H9 (cell line): ENCODE measurements at regions not wholly inside any gene's neighbourhood (a gene's known extent, or its start where the extent isn't known, plus 50 kb on each side); places are given as distances from the start of the nearest gene placed in this dataset.
"Not testable (repeated sequence)": the region's sequence is repeated elsewhere in the genome, so short reads cannot be mapped to it uniquely, and the experiment has no call there.

Experiments
- DNase-seq: peaks from one replicate; pipeline ENCODE4 v3.0.0-alpha.2; 2017
- H2AFZ ChIP-seq: one replicate; pipeline ENCODE4 v1.6.1; 2013; ENCODE audit warnings: mild to moderate bottlenecking, low read length, control low read depth, moderate library complexity
- H2AK5ac ChIP-seq: 2 replicates; pipeline ENCODE4 v1.6.1; 2013; ENCODE audit warnings: low read length, control low read depth, mixed read lengths; ENCODE audit not compliant: insufficient read length
- H2BK120ac ChIP-seq: one replicate; pipeline ENCODE4 v1.6.1; 2013; ENCODE audit warnings: low read depth, mild to moderate bottlenecking, low read length, control low read depth, inconsistent platforms; ENCODE audit not compliant: poor library complexity, severe bottlenecking
- H2BK12ac ChIP-seq: 2 replicates; pipeline ENCODE4 v1.6.1; 2013; ENCODE audit warnings: low read length, control low read depth, mixed read lengths, low read depth; ENCODE audit not compliant: insufficient read length
- H2BK15ac ChIP-seq: 2 replicates; pipeline ENCODE4 v1.6.1; 2013; ENCODE audit warnings: low read depth, low read length, control low read depth
- H2BK20ac ChIP-seq: one replicate; pipeline ENCODE4 v1.6.1; 2013; ENCODE audit warnings: low read depth, mild to moderate bottlenecking, low read length, control low read depth, inconsistent platforms; ENCODE audit not compliant: poor library complexity, severe bottlenecking
- H2BK5ac ChIP-seq: 2 replicates; pipeline ENCODE4 v1.6.1; 2013; ENCODE audit warnings: low read length, control low read depth, mixed read lengths; ENCODE audit not compliant: insufficient read length
- H3K14ac ChIP-seq: 2 replicates; pipeline ENCODE4 v1.6.1; 2013; ENCODE audit warnings: low read length, control low read depth; ENCODE audit not compliant: insufficient read depth
- H3K18ac ChIP-seq: 2 replicates; pipeline ENCODE4 v1.6.1; 2013; ENCODE audit warnings: low read depth, mild to moderate bottlenecking, mixed read lengths, low read length, control low read depth; ENCODE audit not compliant: insufficient read length
- H3K23ac ChIP-seq: 2 replicates; pipeline ENCODE4 v1.6.1; 2013; ENCODE audit warnings: low read length, control low read depth, mixed read lengths, low read depth; ENCODE audit not compliant: insufficient read length
- H3K23me2 ChIP-seq: 2 replicates; pipeline ENCODE4 v1.6.1; 2013; ENCODE audit warnings: low read depth, mild to moderate bottlenecking, mixed read lengths, low read length, control low read depth; ENCODE audit not compliant: insufficient read length, poor library complexity, severe bottlenecking
- H3K27ac ChIP-seq: 2 replicates; pipeline ENCODE4 v1.5.1; 2013; ENCODE audit warnings: low read length, control low read depth, mixed read lengths, low read depth; ENCODE audit not compliant: insufficient read length
- H3K27me3 ChIP-seq: 2 replicates; pipeline ENCODE4 v1.6.1; 2013; ENCODE audit warnings: low read length, control low read depth, inconsistent platforms; ENCODE audit not compliant: insufficient read depth
- H3K4ac ChIP-seq: 2 replicates; pipeline ENCODE4 v1.6.1; 2013; ENCODE audit warnings: low read depth, mild to moderate bottlenecking, control low read depth, inconsistent platforms, low read length, moderate library complexity
- H3K4me1 ChIP-seq: 2 replicates; pipeline ENCODE4 v1.6.1; 2013; ENCODE audit warnings: low read length, control low read depth, inconsistent platforms; ENCODE audit not compliant: insufficient read depth
- H3K4me2 ChIP-seq: 2 replicates; pipeline ENCODE4 v1.6.1; 2013; ENCODE audit warnings: low read length, control low read depth, mixed read lengths; ENCODE audit not compliant: insufficient read length, insufficient read depth
- H3K56ac ChIP-seq: 2 replicates; pipeline ENCODE4 v1.6.1; 2013; ENCODE audit warnings: low read depth, mild to moderate bottlenecking, mixed read lengths, low read length, control low read depth; ENCODE audit not compliant: insufficient read length
- H3K79me1 ChIP-seq: 2 replicates; pipeline ENCODE4 v1.6.1; 2013; ENCODE audit warnings: low read depth, mild to moderate bottlenecking, moderate library complexity, low read length, control low read depth, inconsistent platforms; ENCODE audit not compliant: insufficient read depth, poor library complexity, severe bottlenecking
- H3K79me2 ChIP-seq: 2 replicates; pipeline ENCODE4 v1.6.1; 2013; ENCODE audit warnings: low read length, control low read depth, inconsistent platforms; ENCODE audit not compliant: insufficient read depth
- H3K9ac ChIP-seq: 2 replicates; pipeline ENCODE4 v1.6.1; 2013; ENCODE audit warnings: low read length, control low read depth, mixed read lengths; ENCODE audit not compliant: insufficient read length; ENCODE audit errors: extremely low read depth
- H3K9me3 ChIP-seq: one replicate; pipeline ENCODE4 v1.6.1; 2013; ENCODE audit warnings: low read depth, low read length, inconsistent platforms; ENCODE audit not compliant: control insufficient read depth
- H3T11ph ChIP-seq: one replicate; pipeline ENCODE4 v1.6.1; 2013; ENCODE audit warnings: mild to moderate bottlenecking, low read length, control low read depth, inconsistent platforms
- H4K20me1 ChIP-seq: one replicate; pipeline ENCODE4 v1.6.1; 2013; ENCODE audit not compliant: control insufficient read depth, insufficient read length, insufficient read depth
- H4K5ac ChIP-seq: 2 replicates; pipeline ENCODE4 v1.6.1; 2013; ENCODE audit warnings: low read depth, mild to moderate bottlenecking, mixed read lengths, low read length, control low read depth; ENCODE audit not compliant: insufficient read length
- H4K8ac ChIP-seq: replicated peaks from 2 replicates; pipeline ENCODE4 v1.6.1; 2013; ENCODE audit warnings: low read length, control low read depth, mixed read lengths, low read depth; ENCODE audit not compliant: insufficient read length
- H4K91ac ChIP-seq: 2 replicates; pipeline ENCODE4 v1.6.1; 2013; ENCODE audit warnings: low read depth, mild to moderate bottlenecking, moderate library complexity, mixed read lengths, low read length, control low read depth; ENCODE audit not compliant: insufficient read length
- H3K27ac Mint-ChIP-seq, 3 experiments: 2 replicates in 2 of 3; 3 replicates in 1 of 3; pipeline ENCODE4 v1.8.0; 2020 to 2021; ENCODE audit warnings: mixed read lengths in 3 of 3, mild to moderate bottlenecking in 1 of 3, moderate library complexity in 1 of 3
- H3K27me3 Mint-ChIP-seq: 2 replicates; pipeline ENCODE4 v1.8.0; 2021; ENCODE audit warnings: low read depth, mild to moderate bottlenecking, moderate library complexity, mixed read lengths
- H3K36me3 Mint-ChIP-seq, 3 experiments: 2 replicates in 2 of 3; 3 replicates in 1 of 3; pipeline ENCODE4 v1.8.0; 2020 to 2021; ENCODE audit warnings: low read depth in 3 of 3, mixed read lengths in 3 of 3; ENCODE audit not compliant: insufficient read depth in 1 of 3
- H3K4me1 Mint-ChIP-seq, 2 experiments: 2 replicates each; pipeline ENCODE4 v1.8.0; 2020; ENCODE audit warnings: mixed read lengths in 2 of 2
- H3K4me3 Mint-ChIP-seq, 2 experiments: 2 replicates in 1 of 2; 3 replicates in 1 of 2; pipeline ENCODE4 v1.8.0; 2020 to 2021; ENCODE audit warnings: mild to moderate bottlenecking in 2 of 2, mixed read lengths in 2 of 2, moderate library complexity in 1 of 2
- H3K9me3 Mint-ChIP-seq, 2 experiments: 2 replicates in 1 of 2; 3 replicates in 1 of 2; pipeline ENCODE4 v1.8.0; 2020; ENCODE audit warnings: mild to moderate bottlenecking in 2 of 2, mixed read lengths in 2 of 2, moderate library complexity in 1 of 2
- WGBS: extraction: QIAGEN DNeasy Blood & Tissue Kit; methylation state at CpG from one replicate; pipeline ENCODE4 v1.1.7; 2013; ENCODE audit warnings: missing lambda C conversion rate, low lambda C conversion rate, mixed read lengths; ENCODE audit not compliant: insufficient read length; ENCODE audit errors: extremely low coverage; 5-methylcytosine and 5-hydroxymethylcytosine counted together
- TF ChIP-seq, protein P1 (sequence below): fragments of 200-600 bp; sonication (generic); conservative IDR thresholded peaks from 3 replicates; pipeline ENCODE4 v1.8.0; 2021; ENCODE audit warnings: antibody characterized with exemption, mild to moderate bottlenecking

- no peak for DNase-seq
- no peaks in the 10 kb centered on the region for H3K4me1 Mint-ChIP-seq
- H3K27ac ChIP-seq: no peak overlapping the region
- H3K4me2 ChIP-seq: no peak overlapping the region
- H3K36me3 Mint-ChIP-seq: no peaks in the 10 kb centered on the region
- peak overlapping the region; percentile 67; the same call in 1 of the 2 replicates for H3K14ac ChIP-seq
- no peak overlapping the region for H4K8ac ChIP-seq
- H3K18ac ChIP-seq: no peak overlapping the region
- H3K27me3 ChIP-seq: no peaks in the 10 kb centered on the region
- H3K9me3 ChIP-seq: no peaks in the 10 kb centered on the region
- H3K56ac ChIP-seq: no peak overlapping the region
- H2AFZ ChIP-seq: no peak overlapping the region
- H3K4me3 Mint-ChIP-seq: no peak overlapping the region
- no peaks in the 10 kb centered on the region for H3K9me3 Mint-ChIP-seq
- no peaks in the 10 kb centered on the region for H3K79me2 ChIP-seq
- H3K27me3 Mint-ChIP-seq: peaks cover 8% of the 10 kb centered on the region
- TF ChIP-seq, protein P1, sequence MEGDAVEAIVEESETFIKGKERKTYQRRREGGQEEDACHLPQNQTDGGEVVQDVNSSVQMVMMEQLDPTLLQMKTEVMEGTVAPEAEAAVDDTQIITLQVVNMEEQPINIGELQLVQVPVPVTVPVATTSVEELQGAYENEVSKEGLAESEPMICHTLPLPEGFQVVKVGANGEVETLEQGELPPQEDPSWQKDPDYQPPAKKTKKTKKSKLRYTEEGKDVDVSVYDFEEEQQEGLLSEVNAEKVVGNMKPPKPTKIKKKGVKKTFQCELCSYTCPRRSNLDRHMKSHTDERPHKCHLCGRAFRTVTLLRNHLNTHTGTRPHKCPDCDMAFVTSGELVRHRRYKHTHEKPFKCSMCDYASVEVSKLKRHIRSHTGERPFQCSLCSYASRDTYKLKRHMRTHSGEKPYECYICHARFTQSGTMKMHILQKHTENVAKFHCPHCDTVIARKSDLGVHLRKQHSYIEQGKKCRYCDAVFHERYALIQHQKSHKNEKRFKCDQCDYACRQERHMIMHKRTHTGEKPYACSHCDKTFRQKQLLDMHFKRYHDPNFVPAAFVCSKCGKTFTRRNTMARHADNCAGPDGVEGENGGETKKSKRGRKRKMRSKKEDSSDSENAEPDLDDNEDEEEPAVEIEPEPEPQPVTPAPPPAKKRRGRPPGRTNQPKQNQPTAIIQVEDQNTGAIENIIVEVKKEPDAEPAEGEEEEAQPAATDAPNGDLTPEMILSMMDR: no peak
- H2BK15ac ChIP-seq: no peak overlapping the region
- no peak overlapping the region for H4K5ac ChIP-seq
- no peak overlapping the region for H3K9ac ChIP-seq
- no peak overlapping the region for H3K4ac ChIP-seq
- no peak overlapping the region for H2AK5ac ChIP-seq
- H3K79me1 ChIP-seq: no peaks in the 10 kb centered on the region
- no peaks in the 10 kb centered on the region for H4K20me1 ChIP-seq
- H3K23me2 ChIP-seq: no peaks in the 10 kb centered on the region
- H2BK5ac ChIP-seq: no peak overlapping the region
- H2BK12ac ChIP-seq: no peak overlapping the region
- H3K27ac Mint-ChIP-seq: no peak overlapping the region
- H2BK20ac ChIP-seq: no peak overlapping the region
- no peak overlapping the region for H2BK120ac ChIP-seq
- H3T11ph ChIP-seq: no peak overlapping the region
- no CpG with 5 or more reads among the region's 4 CpGs for WGBS
- H3K4me1 ChIP-seq: no peaks in the 10 kb centered on the region
- H3K23ac ChIP-seq: no peak overlapping the region
- H4K91ac ChIP-seq: no peak overlapping the region
These were observed 63.0 kb upstream of the TAMM41 start for GRCh38 chr3:11909726-11910125.

DNA sequence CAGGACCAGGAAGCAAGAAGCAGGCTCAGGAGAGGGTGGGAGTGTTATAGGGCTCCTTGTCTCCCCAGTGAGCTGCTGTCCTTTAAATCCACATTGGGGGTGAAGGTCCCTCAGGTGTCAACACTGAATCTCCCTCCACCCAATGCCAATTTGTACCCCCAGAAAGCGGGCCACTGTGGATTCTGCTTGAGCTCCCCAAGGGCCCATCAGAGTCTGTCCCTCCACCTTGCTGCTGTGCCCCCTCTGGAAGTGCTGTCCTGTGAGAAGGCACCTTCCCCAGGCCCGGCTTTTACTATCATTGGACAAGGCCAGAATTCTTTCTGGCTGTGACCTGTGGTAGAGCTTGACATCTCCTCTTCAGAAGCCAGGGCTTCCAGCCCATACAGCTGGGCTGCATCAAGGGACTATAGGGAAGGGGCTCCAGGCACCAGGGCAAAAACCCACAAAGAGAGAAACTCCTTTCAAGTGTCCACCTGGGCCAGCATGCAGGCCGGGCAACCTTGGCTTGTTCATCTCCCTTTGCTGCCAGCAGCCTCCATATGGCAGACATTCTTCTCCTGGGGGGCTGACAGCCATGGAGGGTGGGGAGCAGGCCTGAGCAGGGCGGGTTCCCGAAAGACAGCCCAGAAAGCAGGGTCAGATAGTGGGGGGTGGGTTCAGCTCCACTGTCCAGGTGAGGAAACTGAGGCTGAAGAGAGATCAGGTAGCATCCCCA lies 63.7 kb upstream of the TAMM41 start:
- no CpG with 5 or more reads among the region's 5 CpGs for WGBS
- H3K4me1 Mint-ChIP-seq: not testable (repeated sequence)

More for the DNA sequence above, 63.7 kb upstream of the TAMM41 start:
- H3K4me1 ChIP-seq, H4K5ac ChIP-seq, H3K14ac ChIP-seq, H3K27ac ChIP-seq, H2BK15ac ChIP-seq, H3T11ph ChIP-seq, H3K4me2 ChIP-seq, H4K91ac ChIP-seq, H2BK20ac ChIP-seq, H3K4ac ChIP-seq, H3K9me3 ChIP-seq, H2BK120ac ChIP-seq, H3K36me3 Mint-ChIP-seq, H3K79me2 ChIP-seq, H3K9ac ChIP-seq, DNase-seq, H3K27me3 ChIP-seq, H3K79me1 ChIP-seq, H2BK5ac ChIP-seq, H2AK5ac ChIP-seq, H4K20me1 ChIP-seq, H3K27ac Mint-ChIP-seq, H3K23ac ChIP-seq, H3K4me3 Mint-ChIP-seq, H2BK12ac ChIP-seq, H2AFZ ChIP-seq, H4K8ac ChIP-seq, H3K18ac ChIP-seq, H3K23me2 ChIP-seq, H3K9me3 Mint-ChIP-seq, H3K56ac ChIP-seq, H3K27me3 Mint-ChIP-seq: not testable (repeated sequence)
